GM19239 (cell line): ENCODE measurements at regions not wholly inside any gene's neighbourhood (a gene's known extent, or its start where the extent isn't known, plus 50 kb on each side); places are given as distances from the start of the nearest gene placed in this dataset.
"Not testable (repeated sequence)": the region's sequence is repeated elsewhere in the genome, so short reads cannot be mapped to it uniquely, and the experiment has no call there.

ENCODE experiments used
- DNase-seq: peaks from one replicate; pipeline ENCODE4 v3.0.0; 2011; ENCODE audit warnings: low spot score; ENCODE audit not compliant: insufficient read length
- FAIRE-seq: peaks from 2 replicates; lab custom pipeline; 2011; peaks lifted over from hg19 to GRCh38; lab: Jason Lieb, UNC

DNA sequence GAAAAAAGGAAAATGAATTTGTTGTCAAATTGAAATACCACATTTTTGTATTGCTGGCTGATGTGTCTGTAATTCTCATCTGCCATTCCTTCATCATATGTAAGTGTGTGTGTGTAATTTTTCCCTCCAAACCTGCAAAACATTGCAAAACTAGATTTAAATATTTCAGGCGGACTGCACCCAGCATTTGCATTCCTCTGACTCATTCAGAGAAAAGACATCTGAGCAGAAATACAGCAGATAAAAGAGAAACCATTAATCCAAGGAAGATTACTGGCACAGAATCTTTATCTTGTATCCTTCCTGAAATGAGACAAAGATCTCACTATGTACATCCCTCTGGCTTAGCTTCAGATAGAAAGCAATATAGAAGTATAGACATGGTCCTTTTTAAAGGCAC is 275.3 kb downstream of the TMEM38B start:
- no peak for FAIRE-seq

DNA sequence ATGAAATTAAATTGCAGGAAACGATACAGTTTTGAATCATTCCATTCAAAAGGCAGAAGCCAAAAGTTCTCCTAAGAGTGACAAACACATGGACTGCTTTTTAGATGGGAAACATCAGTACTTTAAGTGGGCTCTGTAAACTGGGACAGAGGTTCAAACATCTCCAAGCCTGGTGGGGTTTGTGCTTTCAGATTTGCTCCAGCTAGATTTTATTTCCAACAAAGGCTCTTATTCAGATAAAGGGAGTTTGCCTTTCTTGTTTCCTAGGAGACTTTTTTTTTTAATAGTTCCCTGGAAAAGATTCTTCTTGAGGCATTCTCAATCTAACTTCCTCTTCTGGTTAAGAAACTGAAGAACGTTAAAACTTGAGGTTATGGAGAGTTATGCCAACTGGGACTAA is 277.6 kb downstream of the TMEM38B start:
- DNase-seq, result no peak
- FAIRE-seq, result no peak

More for the DNA sequence above, 275.3 kb downstream of the TMEM38B start:
- DNase-seq, result no peak

DNA sequence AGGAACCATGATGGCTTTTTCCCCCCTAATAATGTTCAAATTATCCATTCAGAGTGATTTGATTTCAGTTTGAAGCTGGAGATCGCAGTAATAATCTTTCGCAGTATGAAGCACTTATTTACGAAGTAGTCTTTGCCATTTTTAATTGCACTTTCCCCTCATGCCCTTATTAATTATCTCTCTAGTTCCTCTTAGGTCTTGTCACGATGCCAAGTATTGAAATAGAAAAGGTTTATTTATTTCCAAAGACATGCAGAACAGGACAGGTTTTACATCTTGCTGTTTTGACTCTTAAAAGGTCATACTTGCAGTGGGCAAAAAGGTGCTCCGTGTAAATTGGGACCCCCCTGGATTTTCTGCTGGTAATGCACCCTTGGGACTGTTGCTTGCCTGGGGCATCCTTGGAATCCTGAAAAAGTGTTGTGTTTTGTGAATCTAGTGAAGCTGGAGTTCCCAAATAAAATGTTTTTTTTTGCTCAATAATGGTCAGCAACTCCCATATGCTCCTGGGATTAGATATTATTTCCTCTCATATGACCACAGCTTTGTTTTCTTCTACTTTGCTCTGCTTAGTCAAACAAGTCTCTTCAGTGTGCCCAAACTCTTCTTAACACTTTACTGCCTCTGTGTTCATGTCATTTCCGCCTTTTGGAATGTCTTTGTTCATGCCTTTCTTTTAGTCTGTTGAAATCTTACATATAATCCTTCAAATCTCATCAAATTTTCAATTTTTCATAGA is 278.3 kb downstream of the TMEM38B start:
- no peak for FAIRE-seq
- DNase-seq, result no peak

DNA sequence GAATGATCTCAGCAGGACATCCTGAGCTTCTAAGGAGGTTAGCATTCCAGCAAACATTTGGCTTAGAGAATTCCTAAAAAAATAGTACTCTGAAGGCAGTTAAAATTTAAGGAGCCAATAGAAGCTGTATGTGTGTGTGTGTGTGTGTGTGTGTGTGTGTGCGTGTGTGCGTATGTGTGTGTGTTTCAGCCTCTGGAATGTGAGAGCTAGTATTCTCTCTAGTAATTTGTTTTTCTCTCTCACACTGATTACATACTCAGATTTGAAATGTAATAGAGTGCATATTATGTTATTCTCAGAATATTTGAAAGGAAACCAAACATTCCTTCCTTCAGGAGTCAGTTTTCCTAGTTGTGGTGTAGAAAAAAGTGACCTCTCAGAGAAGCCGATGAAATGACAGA is 279.6 kb downstream of the TMEM38B start:
- FAIRE-seq (no peak), DNase-seq (no peak)

DNA sequence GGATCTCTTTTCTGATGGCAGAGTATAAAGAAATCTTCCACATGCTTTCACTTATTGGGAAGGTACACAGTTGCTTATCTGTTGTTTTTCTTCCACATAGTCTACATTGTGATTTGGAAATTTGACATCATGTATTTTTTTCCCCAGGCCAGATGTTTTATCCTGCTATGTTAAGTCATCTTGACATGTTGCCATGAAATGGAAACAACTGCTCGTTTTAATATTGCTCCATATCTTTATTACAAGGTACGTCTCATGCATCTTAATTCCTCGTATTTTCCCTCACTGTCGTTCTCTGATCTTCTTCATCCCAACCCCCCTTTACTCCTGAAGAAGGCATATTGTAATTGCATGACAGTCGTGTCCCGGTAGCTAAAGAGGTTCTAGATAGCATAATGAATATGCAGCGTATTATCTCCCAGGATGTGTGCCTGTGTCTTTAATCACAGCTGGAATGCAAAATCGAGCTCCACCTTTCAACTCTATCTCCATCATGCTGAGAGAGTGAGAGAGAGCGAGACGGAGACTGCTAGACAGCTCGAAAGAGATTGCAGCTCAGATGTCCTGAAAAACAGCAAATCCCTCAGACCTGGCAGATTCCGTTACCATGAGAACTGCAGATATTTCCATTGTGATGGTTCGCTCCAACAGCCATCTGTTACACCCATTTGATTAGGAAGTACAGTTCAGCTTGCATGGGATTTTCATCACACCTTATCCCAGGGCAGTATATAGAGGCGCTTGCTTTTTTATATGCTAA is 281.7 kb downstream of the TMEM38B start:
- FAIRE-seq, result no peak
- no peak for DNase-seq

DNA sequence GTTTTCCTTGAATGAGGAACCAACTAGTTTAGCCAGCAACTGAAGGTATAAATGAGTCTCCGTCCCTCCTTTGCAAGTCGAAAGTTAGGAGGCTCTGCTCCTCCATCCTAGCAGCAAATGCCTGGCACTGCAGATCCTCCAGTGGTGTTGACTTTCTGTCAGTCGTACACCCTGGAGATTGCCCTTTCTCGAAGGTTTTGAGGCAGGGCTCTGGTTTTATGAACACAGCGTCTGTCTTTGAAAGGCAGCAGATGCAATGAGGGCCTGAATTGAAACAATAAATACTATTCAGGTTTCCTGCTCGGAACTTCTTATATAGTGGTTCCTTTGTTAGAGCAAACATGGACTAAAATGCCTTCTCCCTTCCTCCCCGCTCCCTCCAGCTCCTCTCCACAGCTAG is 284.0 kb downstream of the TMEM38B start:
- no peak for DNase-seq
- FAIRE-seq, result no peak

DNA sequence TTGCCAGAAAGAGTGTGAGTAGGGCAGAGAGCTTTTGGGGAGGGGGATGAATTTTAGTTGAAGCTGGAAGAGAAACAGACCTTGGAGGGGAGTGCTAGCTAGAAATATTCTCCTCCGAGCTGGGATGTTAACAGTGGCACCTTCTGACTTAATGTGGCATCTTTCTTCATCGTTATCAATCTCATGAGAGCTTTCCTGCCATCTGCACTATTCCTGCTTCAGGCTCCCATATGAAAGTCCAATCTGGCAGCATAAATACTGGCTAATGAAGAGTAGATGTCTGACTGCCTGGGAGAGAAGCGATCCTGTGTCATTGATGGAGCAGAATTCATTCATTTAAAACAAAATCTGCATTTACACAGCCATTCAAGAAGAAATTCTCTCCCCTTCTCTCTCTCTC is 284.5 kb downstream of the TMEM38B start:
- DNase-seq (no peak), FAIRE-seq (no peak)

DNA sequence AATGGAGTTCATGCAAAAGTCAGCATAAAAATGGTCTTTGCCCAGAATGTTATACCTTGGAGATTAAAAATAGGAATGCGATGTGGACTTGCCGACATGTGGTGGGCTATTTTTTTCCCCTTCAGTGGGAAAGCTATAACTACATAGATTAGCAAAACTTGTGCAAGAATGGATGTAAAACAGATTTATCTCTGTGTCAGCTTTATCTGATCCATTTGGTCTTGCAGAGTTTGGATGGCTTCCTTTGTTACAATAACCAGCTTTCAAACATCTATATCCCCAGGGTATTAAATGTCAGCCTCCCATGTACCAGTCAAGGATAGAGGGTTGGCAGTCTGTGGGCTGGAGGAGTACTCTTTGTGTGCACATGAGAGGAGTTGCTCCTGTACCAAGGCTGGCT is 284.9 kb downstream of the TMEM38B start:
- FAIRE-seq (no peak), DNase-seq (no peak)

DNA sequence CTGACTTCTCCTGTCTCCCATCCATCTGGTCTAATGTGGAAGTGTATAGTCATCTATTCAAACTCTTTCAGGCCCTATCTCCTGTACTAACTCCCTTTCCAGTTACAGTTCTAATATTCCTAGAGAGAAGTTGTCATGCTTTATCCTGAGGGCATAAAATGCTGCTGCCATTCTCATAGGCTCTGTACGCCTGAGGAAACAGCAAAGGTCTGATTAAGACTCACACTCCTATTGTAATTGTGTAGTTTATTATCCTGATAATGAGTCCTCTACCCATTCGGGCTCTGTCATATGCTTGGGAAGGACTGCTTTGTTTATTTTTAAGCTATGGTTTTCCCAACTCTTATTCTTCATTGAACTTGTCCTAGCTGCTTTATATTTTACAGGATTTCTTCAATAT is 290.4 kb downstream of the TMEM38B start:
- DNase-seq, result no peak
- FAIRE-seq, result no peak

DNA sequence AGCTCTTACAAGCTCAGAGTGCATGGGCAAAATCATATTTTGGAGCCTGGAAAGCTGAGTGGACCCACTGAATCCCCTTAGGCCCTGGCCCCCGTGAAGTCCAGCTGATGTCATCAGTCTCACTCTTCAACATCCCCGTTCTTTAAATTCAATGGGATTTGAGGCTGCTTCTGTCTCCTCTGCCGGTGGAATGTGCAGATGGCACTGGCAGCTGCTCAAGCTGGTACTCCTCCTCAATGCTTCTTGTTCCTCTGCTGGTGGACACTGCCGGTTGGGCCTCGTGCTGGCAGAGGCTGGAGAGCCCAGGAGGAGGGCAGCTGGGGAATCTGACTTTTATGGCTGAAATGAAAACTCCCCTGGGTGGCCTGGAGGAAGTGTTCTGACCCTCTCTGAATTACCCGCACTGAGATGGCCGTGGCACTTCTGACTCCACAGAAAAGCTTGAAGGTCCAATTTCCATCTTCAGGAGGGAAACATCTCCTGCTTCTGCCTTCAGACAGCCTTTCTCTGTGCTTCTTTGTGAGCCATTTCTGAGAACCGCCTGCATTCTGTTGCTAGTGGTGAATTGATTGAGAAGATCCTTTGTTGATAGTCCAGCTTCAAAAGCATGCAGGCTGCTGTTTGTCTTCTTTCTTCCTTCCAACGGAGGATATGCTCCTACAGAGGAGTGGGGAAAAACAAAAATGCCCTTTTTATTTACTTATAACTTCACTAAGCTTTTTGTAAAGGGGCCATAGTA is 298.9 kb downstream of the TMEM38B start:
- FAIRE-seq (no peak), DNase-seq (no peak)

DNA sequence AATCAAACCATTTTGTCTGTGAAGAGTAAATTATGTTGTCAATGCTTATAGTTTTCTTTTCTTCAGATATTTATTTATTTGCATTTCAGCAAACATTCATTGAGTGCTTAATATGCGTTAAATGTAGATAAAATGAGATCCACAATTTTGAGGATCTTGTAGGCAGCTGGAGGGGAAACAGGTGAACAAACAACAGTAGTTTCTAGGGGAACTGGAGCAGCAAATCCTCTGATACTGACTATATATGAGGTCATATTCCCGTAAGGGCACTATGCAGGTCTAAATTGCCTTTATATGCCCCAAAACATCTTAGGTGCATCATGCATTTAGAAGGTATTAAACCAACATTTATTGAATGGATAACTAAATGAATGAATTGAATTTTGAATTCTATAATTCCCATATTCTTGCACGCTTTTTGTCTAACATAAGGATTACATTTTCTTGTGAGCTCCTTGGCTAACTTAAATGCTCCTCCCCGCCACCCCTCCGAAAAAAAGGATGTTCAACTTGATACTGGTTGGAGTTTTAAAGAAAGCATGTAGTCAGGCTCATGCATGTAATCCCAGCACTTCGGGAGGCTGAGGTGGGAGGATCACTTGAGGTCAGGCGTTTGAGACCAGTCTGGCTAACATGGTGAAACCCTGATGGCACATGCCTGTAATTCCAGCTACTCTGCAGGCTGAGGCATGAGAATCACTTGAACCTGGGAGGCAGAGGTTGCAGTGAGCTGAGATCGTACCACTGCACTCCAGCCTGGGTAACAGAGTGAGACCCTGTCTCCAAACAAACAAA is 299.8 kb downstream of the TMEM38B start:
- no peak for DNase-seq
- no peak for FAIRE-seq

DNA sequence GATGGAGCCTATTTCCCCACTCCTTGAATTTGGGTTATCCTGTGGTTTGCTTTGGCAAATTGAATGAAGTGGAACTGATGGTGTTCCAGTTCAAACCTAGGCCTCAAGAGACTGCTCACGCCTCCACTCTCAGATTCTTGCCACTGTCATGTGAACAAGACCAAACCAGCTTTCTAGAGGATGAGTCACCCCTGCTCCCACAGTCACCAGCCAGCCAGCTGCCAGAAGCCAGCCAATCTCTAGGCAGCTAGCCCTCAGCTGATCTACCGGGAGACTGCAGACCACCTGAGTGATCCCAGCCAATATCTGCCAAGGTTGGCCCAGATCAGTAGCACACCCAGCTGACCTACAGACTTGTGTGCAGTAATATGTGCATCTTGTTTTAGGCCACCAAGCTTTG is 300.6 kb downstream of the TMEM38B start:
- DNase-seq (no peak), FAIRE-seq (no peak)

DNA sequence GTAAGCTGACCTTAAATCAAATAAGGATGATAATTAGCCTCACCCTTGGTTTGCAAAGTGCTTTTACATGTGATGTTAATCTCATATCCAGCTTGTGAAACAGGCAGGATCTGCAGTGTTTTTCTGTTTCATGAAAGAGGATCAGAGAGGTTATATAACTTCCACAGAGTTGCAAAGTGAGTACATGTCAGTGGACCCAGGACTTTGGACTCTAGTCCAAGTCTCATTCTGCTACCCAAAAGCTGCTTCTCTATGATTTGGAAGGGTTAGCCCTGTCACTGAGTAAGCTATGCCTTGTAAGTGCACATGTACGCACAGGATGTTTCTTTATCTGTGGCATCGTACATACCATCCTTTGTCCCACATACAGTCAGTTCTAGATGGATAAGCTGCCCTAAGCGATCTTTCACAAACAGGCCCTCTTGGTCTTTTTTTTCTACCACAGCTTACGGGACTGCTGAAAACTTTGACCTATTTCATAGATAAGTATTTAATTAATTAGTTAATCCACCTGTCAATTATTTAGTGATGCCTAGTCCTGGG is 322.9 kb downstream of the TMEM38B start:
- no peak for FAIRE-seq

DNA sequence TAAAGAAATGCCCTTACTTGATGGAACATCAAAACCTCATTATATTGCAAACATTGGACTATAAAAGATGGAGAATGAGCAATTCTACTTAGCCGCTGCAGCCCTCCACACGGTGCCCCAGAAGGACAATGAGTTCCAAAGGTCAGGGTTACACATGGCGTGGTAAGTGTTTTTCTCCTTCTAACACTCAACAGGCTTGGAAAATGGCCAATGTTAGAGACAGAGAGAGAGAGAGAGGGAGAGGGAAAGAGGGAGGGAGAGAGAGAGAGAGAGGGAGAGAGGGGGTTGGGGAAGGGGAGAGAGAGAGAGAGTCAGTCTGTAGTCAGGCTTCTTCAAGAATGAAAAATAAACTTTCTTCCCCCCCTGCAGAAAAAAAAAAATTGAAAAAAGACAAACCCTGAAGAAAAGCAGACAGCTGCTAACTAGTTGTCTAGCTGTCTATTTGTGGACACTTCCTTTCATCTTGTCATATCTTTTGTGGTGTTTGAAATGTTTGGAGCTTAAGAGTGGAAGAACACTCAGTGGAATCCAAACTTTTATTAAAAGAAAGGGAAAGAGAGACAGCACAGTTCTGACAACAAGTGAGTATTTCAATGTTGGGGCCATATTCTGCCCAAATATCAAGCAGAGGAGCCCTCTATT is 324.8 kb downstream of the TMEM38B start:
- FAIRE-seq, result no peak
- no peak for DNase-seq

More for the DNA sequence above, 322.9 kb downstream of the TMEM38B start:
- no peak for DNase-seq

DNA sequence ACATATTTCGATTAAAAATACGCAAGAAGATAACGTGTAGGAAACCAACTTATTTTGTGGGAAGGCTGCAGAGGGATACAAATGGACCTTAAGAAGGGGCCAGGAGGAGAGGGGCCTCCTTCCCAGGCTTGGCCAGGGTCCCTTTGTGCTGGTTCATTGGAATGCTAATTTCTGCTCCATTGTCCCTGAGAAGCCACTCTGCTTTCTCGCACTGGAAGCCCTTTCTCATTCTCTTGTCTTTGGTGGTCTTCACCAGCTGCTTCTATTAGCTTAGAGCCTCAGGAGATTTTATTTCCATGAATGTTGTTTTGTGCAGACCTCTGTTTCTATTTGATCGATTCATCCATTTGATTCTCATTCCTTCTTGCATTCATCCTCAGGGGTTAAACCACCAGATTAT is 325.4 kb downstream of the TMEM38B start:
- no peak for FAIRE-seq

DNA sequence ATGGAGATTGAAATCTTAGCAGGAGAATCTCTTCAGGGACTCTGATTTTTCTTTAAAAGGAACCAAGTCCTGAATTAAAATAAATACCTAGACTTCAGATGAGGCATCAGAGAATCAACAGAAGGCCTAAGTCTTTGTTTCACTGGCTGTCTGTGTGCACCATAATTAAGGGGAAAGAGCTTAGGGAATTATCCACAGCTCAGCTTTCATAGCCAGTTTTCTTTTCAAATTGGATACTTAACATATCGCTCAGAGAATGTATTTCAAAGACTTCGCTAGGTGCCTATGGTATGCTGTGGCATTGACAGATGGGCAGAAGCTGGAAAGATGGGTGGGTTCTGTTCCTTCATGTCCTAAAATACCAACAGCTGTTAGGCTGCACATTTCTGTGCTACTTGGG is 325.8 kb downstream of the TMEM38B start:
- FAIRE-seq, result no peak
- DNase-seq, result no peak

More for the DNA sequence above, 325.4 kb downstream of the TMEM38B start:
- DNase-seq, result no peak

DNA sequence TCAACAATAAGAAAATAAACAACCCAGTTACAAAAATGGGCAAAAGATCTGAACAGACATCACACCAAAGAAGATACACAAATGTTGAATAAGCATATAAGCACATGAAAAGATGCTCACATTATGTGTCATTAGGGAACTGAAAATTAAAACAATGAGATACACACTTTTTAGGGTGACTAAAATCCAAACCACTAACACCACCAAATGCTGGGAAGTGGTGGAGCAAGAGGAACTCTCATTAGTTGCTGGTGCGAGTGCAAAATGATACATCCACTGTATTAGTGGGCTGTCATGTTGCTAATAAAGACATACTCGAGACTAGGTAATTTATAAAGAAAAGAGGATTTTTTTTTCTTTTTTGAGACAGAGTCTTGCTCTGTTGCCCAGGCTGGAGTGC is 329.1 kb downstream of the TMEM38B start:
- FAIRE-seq, result no peak

DNA sequence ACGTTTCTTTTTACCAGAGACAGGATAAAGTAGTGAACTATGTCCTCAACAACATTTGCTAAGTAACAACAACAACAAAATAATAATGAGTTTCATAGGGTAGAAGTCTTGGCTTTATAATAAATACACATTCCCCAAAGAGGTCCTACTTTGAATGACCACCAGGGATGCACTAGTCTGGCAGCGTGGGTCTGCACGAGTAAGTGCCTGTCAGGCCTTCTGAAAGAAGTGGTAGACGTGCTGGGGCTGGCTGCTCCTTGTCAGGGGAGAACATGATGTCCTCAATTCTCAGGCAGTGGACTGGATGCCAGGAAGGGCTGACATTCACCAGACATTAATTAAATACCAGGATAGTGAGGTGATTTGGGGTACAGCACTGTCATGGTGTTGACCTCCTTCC is 331.1 kb downstream of the TMEM38B start:
- no peak for FAIRE-seq

More for the DNA sequence above, 329.1 kb downstream of the TMEM38B start:
- no peak for DNase-seq

DNA sequence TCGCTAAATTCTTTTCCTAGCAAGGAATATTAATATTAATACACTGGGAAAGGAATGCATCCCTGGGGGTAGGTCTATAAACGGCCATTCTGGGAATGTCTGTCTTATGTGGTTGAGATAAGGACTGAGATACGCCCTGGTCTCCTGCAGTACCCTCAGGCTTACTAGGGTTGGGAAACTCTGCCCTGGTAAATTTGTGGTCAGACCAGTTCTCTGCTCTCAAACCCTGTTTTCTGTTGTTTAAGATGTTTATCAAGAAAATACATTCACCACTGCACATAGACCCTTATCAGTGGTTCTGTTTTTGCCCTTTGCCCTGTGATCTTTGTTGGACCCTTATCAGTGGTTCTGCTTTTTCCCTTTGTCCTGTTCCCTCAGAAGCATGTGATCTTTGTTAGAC is 335.8 kb downstream of the TMEM38B start:
- not testable (repeated sequence) for DNase-seq, FAIRE-seq

More for the DNA sequence above, 331.1 kb downstream of the TMEM38B start:
- no peak for DNase-seq
